ENCODE measurements at regions not wholly inside any gene's neighbourhood (a gene's known extent, or its start where the extent isn't known, plus 50 kb on each side); places are given as distances from the start of the nearest gene placed in this dataset.
"Not testable (repeated sequence)": the region's sequence is repeated elsewhere in the genome, so short reads cannot be mapped to it uniquely, and the experiment has no call there.

- not testable (repeated sequence) for TF ChIP-seq CTCF (IDR thresholded peaks at IDR 0.05 in 2 of 3, conservative IDR thresholded peaks at IDR 0.05 in 1 of 3; ENCODE audit: borderline replicate concordance in 1 of 3, insufficient read depth in 1 of 3, low read depth in 2 of 3, low read length in 2 of 3); TCF7L2 (IDR thresholded peaks at IDR 0.05; ENCODE audit: borderline replicate concordance, extremely low read depth, insufficient read depth, insufficient read length); POLR2A (IDR thresholded peaks at IDR 0.05; ENCODE audit: borderline replicate concordance, extremely low read depth, insufficient read depth, insufficient read length); ZNF274 (IDR thresholded peaks at IDR 0.05; ENCODE audit: low read depth, low read length); JUND (IDR thresholded peaks at IDR 0.05); EGR1 (IDR thresholded peaks at IDR 0.05; ENCODE audit: low read depth); POLR2AphosphoS5 (IDR thresholded peaks at IDR 0.05; ENCODE audit: low read depth, low read length)
- TF ChIP-seq, protein P1, sequence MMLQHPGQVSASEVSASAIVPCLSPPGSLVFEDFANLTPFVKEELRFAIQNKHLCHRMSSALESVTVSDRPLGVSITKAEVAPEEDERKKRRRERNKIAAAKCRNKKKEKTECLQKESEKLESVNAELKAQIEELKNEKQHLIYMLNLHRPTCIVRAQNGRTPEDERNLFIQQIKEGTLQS (IDR thresholded peaks at IDR 0.05) = not testable (repeated sequence)
- TF ChIP-seq, protein P2, sequence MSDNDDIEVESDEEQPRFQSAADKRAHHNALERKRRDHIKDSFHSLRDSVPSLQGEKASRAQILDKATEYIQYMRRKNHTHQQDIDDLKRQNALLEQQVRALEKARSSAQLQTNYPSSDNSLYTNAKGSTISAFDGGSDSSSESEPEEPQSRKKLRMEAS (IDR thresholded peaks at IDR 0.05) = not testable (repeated sequence)
Measured at GRCh38 chr15:24385258-24385657, 290.3 kb upstream of the NPAP1 start.

All from HCT116 (cell line).